ENCODE measurements at regions not wholly inside any gene's neighbourhood (a gene's known extent, or its start where the extent isn't known, plus 50 kb on each side); places are given as distances from the start of the nearest gene placed in this dataset.
A peak's percentile ranks its signal among the peaks of the same experiment; 100 is the strongest.
"Not testable (repeated sequence)": the region's sequence is repeated elsewhere in the genome, so short reads cannot be mapped to it uniquely, and the experiment has no call there.

GRCh38 chr1:145191272-145191675 lies 50.7 kb downstream of the PPIAL4D start:
- peak in 1 of 2 experiments; percentile 78 for DNase-seq (ENCODE audit: low read depth in 1 of 2, low spot score in 1 of 2)
- not testable (repeated sequence) for H3K27me3 ChIP-seq (ENCODE audit: insufficient read depth, poor library complexity, severe bottlenecking); H3K27ac ChIP-seq (replicated peaks); H3K4me3 ChIP-seq (replicated peaks; ENCODE audit: insufficient read depth, low read length)

GRCh38 chr1:145189543-145190030 lies 52.4 kb downstream of the PPIAL4D start:
- not testable (repeated sequence) for DNase-seq (ENCODE audit: low read depth in 1 of 2, low spot score in 1 of 2); H3K27ac ChIP-seq (replicated peaks); H3K27me3 ChIP-seq (ENCODE audit: insufficient read depth, poor library complexity, severe bottlenecking); H3K4me3 ChIP-seq (replicated peaks; ENCODE audit: insufficient read depth, low read length)

GRCh38 chr1:145188869-145189542 lies 53.0 kb downstream of the PPIAL4D start:
- DNase-seq (ENCODE audit: low read depth in 1 of 2, low spot score in 1 of 2); H3K27me3 ChIP-seq (ENCODE audit: insufficient read depth, poor library complexity, severe bottlenecking); H3K4me3 ChIP-seq (replicated peaks; ENCODE audit: insufficient read depth, low read length); H3K27ac ChIP-seq (replicated peaks): not testable (repeated sequence)

GRCh38 chr1:145182606-145183413 lies 59.2 kb downstream of the PPIAL4D start:
- DNase-seq (ENCODE audit: low read depth in 1 of 2, low spot score in 1 of 2); H3K4me3 ChIP-seq (replicated peaks; ENCODE audit: insufficient read depth, low read length); H3K27ac ChIP-seq (replicated peaks); H3K27me3 ChIP-seq (ENCODE audit: insufficient read depth, poor library complexity, severe bottlenecking): not testable (repeated sequence)

- H3K4me3 ChIP-seq (replicated peaks; ENCODE audit: insufficient read depth, low read length); H3K27ac ChIP-seq (replicated peaks); H3K27me3 ChIP-seq (ENCODE audit: insufficient read depth, poor library complexity, severe bottlenecking); DNase-seq (ENCODE audit: low read depth in 1 of 2, low spot score in 1 of 2): not testable (repeated sequence)
These were observed 65.6 kb downstream of the PPIAL4D start for GRCh38 chr1:145176285-145176925.

- H3K27me3 ChIP-seq (ENCODE audit: insufficient read depth, poor library complexity, severe bottlenecking); H3K27ac ChIP-seq (replicated peaks); H3K4me3 ChIP-seq (replicated peaks; ENCODE audit: insufficient read depth, low read length); DNase-seq (ENCODE audit: low read depth in 1 of 2, low spot score in 1 of 2): not testable (repeated sequence)
These were observed 67.6 kb downstream of the PPIAL4D start for GRCh38 chr1:145174377-145174776.

- H3K4me3 ChIP-seq (replicated peaks; ENCODE audit: insufficient read depth, low read length); DNase-seq (ENCODE audit: low read depth in 1 of 2, low spot score in 1 of 2); H3K27ac ChIP-seq (replicated peaks); H3K27me3 ChIP-seq (ENCODE audit: insufficient read depth, poor library complexity, severe bottlenecking): not testable (repeated sequence)
These were observed 72.6 kb downstream of the FAM72D start for GRCh38 chr1:145168220-145168848.

GRCh38 chr1:145164360-145164759 lies 68.6 kb downstream of the FAM72D start:
- H3K4me3 ChIP-seq (replicated peaks; ENCODE audit: insufficient read depth, low read length); DNase-seq (ENCODE audit: low read depth in 1 of 2, low spot score in 1 of 2); H3K27me3 ChIP-seq (ENCODE audit: insufficient read depth, poor library complexity, severe bottlenecking); H3K27ac ChIP-seq (replicated peaks): not testable (repeated sequence)
